A673 (cell line): ENCODE measurements at regions not wholly inside any gene's neighbourhood (a gene's known extent, or its start where the extent isn't known, plus 50 kb on each side); places are given as distances from the start of the nearest gene placed in this dataset.

Experiments used
- BruUV-seq: library from RNA; stranded (reverse); fragments of 400-500 nt; replicated peaks from 2 replicates; lab custom pipeline; 2021; lab: Mats Ljungman, UMichigan
- CTCF ChIA-PET: fragments of 300-600 bp; sonication (Branson Sonifier 250); formaldehyde crosslinking; loops from one replicate; lab custom pipeline; 2022; ENCODE audit warnings: antibody characterized with exemption; lab: Charles Lee
- POLR2A ChIA-PET: fragments of 300-600 bp; sonication (Branson Sonifier 250); formaldehyde crosslinking; loops from one replicate; lab custom pipeline; 2022; ENCODE audit warnings: antibody characterized with exemption; ENCODE audit not compliant: low non-redundant PET; lab: Charles Lee
- DNase-seq: peaks from one replicate; pipeline ENCODE4 v3.0.0-alpha.2; 2015; ENCODE audit warnings: low spot score
- H3K27ac ChIP-seq: fragments of 200-600 bp; sonication (generic); 2 replicates; pipeline ENCODE4 v1.5.1; 2016; ENCODE audit warnings: mixed run types, low read depth, mild to moderate bottlenecking, mixed read lengths, antibody characterized with exemption, low read length; ENCODE audit not compliant: poor library complexity, severe bottlenecking
- H3K27me3 ChIP-seq: fragments of 200-600 bp; sonication (generic); replicated peaks from 2 replicates; pipeline ENCODE4 v1.6.1; 2017; ENCODE audit warnings: mixed run types, low read depth, mild to moderate bottlenecking, mixed read lengths, antibody characterized with exemption, low read length; ENCODE audit not compliant: insufficient read depth, poor library complexity
- H3K36me3 ChIP-seq: fragments of 200-600 bp; sonication (generic); 2 replicates; pipeline ENCODE4 v1.6.1; 2016; ENCODE audit warnings: mixed run types, mild to moderate bottlenecking, mixed read lengths, antibody characterized with exemption, low read length; ENCODE audit not compliant: insufficient read depth, poor library complexity, severe bottlenecking
- H3K4me1 ChIP-seq: fragments of 200-600 bp; sonication (generic); 2 replicates; pipeline ENCODE4 v1.6.1; 2017; ENCODE audit warnings: mixed run types, mild to moderate bottlenecking, mixed read lengths, antibody characterized with exemption, low read length; ENCODE audit not compliant: insufficient read depth, poor library complexity, severe bottlenecking
- H3K4me3 ChIP-seq: fragments of 200-600 bp; sonication (generic); 2 replicates; pipeline ENCODE4 v1.5.1; 2016; ENCODE audit warnings: low read depth, mixed run types, mild to moderate bottlenecking, mixed read lengths, low read length; ENCODE audit not compliant: poor library complexity, severe bottlenecking
- H3K9me3 ChIP-seq: fragments of 200-600 bp; sonication (generic); 2 replicates; pipeline ENCODE4 v1.6.1; 2016; ENCODE audit warnings: mixed run types, low read depth, mild to moderate bottlenecking, mixed read lengths, antibody characterized with exemption, low read length; ENCODE audit not compliant: poor library complexity, severe bottlenecking
- CTCF ChIP-seq: fragments of 300-800, 200-600 bp; sonication (generic); conservative IDR thresholded peaks from 2 replicates; pipeline ENCODE4 v1.5.1; 2017; ENCODE audit warnings: low read depth, mild to moderate bottlenecking, antibody characterized with exemption, low read length, moderate library complexity, mixed read lengths
- EZH2 ChIP-seq: fragments of 200-600 bp; sonication (generic); IDR thresholded peaks from 2 replicates; pipeline ENCODE4 v1.6.1; 2017; ENCODE audit warnings: borderline replicate concordance, low read depth, mild to moderate bottlenecking, mixed read lengths, antibody characterized with exemption, low read length; ENCODE audit not compliant: poor library complexity, severe bottlenecking
- intact Hi-C: fragments of 100-400 bp; cut with micrococcal nuclease; formaldehyde crosslinking; loops from one replicate; pipeline ENCODE4 v1.10.0; 2022; ENCODE audit not compliant: unreplicated experiment

- no peak overlapping the region for H3K27ac ChIP-seq
- TF ChIP-seq CTCF: no peak
- no peak for TF ChIP-seq EZH2
- H3K4me3 ChIP-seq: no peak overlapping the region
- H3K27me3 ChIP-seq: no peaks in the 10 kb centered on the region
- H3K9me3 ChIP-seq: no peaks in the 10 kb centered on the region
- ChIA-PET POLR2A (no interaction called here), CTCF (no interaction called here)
- peaks cover 3% of the 10 kb centered on the region for H3K4me1 ChIP-seq
- intact Hi-C loops: no loop called here
- no TSS peak for BruUV-seq
- no peak for DNase-seq
- H3K36me3 ChIP-seq: no peaks in the 10 kb centered on the region
Measured at GRCh38 chr13:97142452-97142851, 79.7 kb upstream of the MBNL2 start.

GRCh38 chr13:97145057-97145456, 77.1 kb upstream of the MBNL2 start:
- ChIA-PET CTCF (no interaction called here), POLR2A (no interaction called here)

GRCh38 chr13:97148894-97149293, 73.2 kb upstream of the MBNL2 start:
- POLR2A ChIA-PET: no interaction called here

More at GRCh38 chr13:97145057-97145456, 77.1 kb upstream of the MBNL2 start:
- Histone ChIP-seq H3K27ac (no peak overlapping the region), H3K9me3 (no peaks in the 10 kb centered on the region), H3K36me3 (no peaks in the 10 kb centered on the region), H3K4me3 (no peak overlapping the region), H3K27me3 (no peaks in the 10 kb centered on the region), H3K4me1 (peaks cover 3% of the 10 kb centered on the region)
- no peak for DNase-seq
- intact Hi-C loops: no loop called here
- BruUV-seq: no TSS peak
- TF ChIP-seq CTCF: no peak
- no peak for TF ChIP-seq EZH2

More at GRCh38 chr13:97148894-97149293, 73.2 kb upstream of the MBNL2 start:
- no peak overlapping the region for H3K27ac ChIP-seq
- no peaks in the 10 kb centered on the region for H3K4me1 ChIP-seq
- BruUV-seq: no TSS peak
- DNase-seq: no peak
- CTCF ChIA-PET: no interaction called here
- intact Hi-C loops: no loop called here
- no peak for TF ChIP-seq CTCF
- no peak for TF ChIP-seq EZH2
- no peaks in the 10 kb centered on the region for H3K9me3 ChIP-seq
- H3K4me3 ChIP-seq: no peak overlapping the region
- H3K36me3 ChIP-seq: no peaks in the 10 kb centered on the region
- no peaks in the 10 kb centered on the region for H3K27me3 ChIP-seq
